Parathyroid adenoma (tissue), 2 donors: ENCODE measurements at regions not wholly inside any gene's neighbourhood (a gene's known extent, or its start where the extent isn't known, plus 50 kb on each side); places are given as distances from the start of the nearest gene placed in this dataset.

ENCODE experiments used
- H2AFZ ChIP-seq: fragments of 300-600 bp; sonication (generic); one replicate; pipeline ENCODE4 v1.7.0; 2017; ENCODE audit warnings: antibody characterized with exemption, mild to moderate bottlenecking
- H3K27ac ChIP-seq: fragments of 300-600 bp; sonication (generic); one replicate; pipeline ENCODE4 v1.7.0; 2017
- H3K27me3 ChIP-seq: fragments of 300-600 bp; sonication (generic); one replicate; pipeline ENCODE4 v1.7.0; 2017; ENCODE audit warnings: low read length; ENCODE audit not compliant: control insufficient read depth, insufficient read depth
- H3K36me3 ChIP-seq: fragments of 300-600 bp; sonication (generic); one replicate; pipeline ENCODE4 v1.7.0; 2017; ENCODE audit warnings: low read length; ENCODE audit not compliant: control insufficient read depth, insufficient read depth
- H3K4me1 ChIP-seq: fragments of 300-600 bp; sonication (generic); one replicate; pipeline ENCODE4 v1.7.0; 2017; ENCODE audit warnings: control low read depth
- H3K4me2 ChIP-seq: fragments of 300-600 bp; sonication (generic); one replicate; pipeline ENCODE4 v1.7.0; 2017; ENCODE audit warnings: low read length
- H3K4me3 ChIP-seq: fragments of 300-600 bp; sonication (generic); one replicate; pipeline ENCODE4 v1.7.0; 2017; ENCODE audit warnings: low read depth, low read length
- H3K79me2 ChIP-seq: fragments of 300-600 bp; sonication (generic); one replicate; pipeline ENCODE4 v1.7.0; 2017; ENCODE audit warnings: control low read depth
- H3K9ac ChIP-seq: fragments of 300-600 bp; sonication (generic); one replicate; pipeline ENCODE4 v1.7.0; 2017; ENCODE audit warnings: mild to moderate bottlenecking
- H3K9me3 ChIP-seq: fragments of 300-600 bp; sonication (generic); one replicate; pipeline ENCODE4 v1.7.0; 2017; ENCODE audit warnings: low read length; ENCODE audit not compliant: control insufficient read depth
- TF ChIP-seq, protein P1 (sequence below): fragments of 300-600 bp; sonication (generic); IDR thresholded peaks from one replicate; pipeline ENCODE4 v1.7.0; 2017; ENCODE audit warnings: antibody characterized with exemption, mild to moderate bottlenecking
- donor health status: primary hyperparathyroidism.

GRCh38 chr6:871503-871902 is 178.6 kb upstream of the EXOC2 start:
- Histone ChIP-seq H3K9me3 (no peaks in the 10 kb centered on the region), H3K4me3 (no peak overlapping the region), H3K4me1 (no peaks in the 10 kb centered on the region), H3K27me3 (no peaks in the 10 kb centered on the region), H3K9ac (no peak overlapping the region), H3K27ac (no peak overlapping the region), H3K36me3 (no peaks in the 10 kb centered on the region), H2AFZ (no peak overlapping the region), H3K79me2 (no peaks in the 10 kb centered on the region), H3K4me2 (no peak overlapping the region)
- TF ChIP-seq, protein P1, sequence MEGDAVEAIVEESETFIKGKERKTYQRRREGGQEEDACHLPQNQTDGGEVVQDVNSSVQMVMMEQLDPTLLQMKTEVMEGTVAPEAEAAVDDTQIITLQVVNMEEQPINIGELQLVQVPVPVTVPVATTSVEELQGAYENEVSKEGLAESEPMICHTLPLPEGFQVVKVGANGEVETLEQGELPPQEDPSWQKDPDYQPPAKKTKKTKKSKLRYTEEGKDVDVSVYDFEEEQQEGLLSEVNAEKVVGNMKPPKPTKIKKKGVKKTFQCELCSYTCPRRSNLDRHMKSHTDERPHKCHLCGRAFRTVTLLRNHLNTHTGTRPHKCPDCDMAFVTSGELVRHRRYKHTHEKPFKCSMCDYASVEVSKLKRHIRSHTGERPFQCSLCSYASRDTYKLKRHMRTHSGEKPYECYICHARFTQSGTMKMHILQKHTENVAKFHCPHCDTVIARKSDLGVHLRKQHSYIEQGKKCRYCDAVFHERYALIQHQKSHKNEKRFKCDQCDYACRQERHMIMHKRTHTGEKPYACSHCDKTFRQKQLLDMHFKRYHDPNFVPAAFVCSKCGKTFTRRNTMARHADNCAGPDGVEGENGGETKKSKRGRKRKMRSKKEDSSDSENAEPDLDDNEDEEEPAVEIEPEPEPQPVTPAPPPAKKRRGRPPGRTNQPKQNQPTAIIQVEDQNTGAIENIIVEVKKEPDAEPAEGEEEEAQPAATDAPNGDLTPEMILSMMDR = no peak

DNA sequence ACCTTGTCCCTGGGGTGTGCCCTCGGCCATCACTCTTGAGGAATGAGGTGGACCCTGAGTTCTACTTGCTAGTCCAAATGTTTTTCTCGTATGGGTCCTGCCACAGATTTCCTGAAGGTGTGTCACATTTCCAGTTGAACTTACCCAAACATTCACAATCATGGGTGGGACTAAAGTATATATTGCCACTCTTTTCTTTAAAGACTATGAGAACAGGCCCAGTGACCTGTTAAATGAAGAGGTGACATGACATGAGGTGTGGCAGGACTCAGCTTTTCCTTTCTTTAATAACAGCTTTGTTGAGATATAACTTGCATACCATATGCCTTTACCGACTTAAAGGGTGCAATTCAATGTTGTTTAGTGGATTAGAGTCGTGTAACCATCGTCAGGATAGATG is 177.2 kb upstream of the EXOC2 start:
- Histone ChIP-seq H3K4me1 (no peaks in the 10 kb centered on the region), H3K9ac (no peak overlapping the region), H3K27ac (no peak overlapping the region), H3K27me3 (no peaks in the 10 kb centered on the region), H3K79me2 (no peaks in the 10 kb centered on the region), H3K4me2 (no peak overlapping the region), H3K36me3 (no peaks in the 10 kb centered on the region), H3K4me3 (no peak overlapping the region), H3K9me3 (no peaks in the 10 kb centered on the region), H2AFZ (no peak overlapping the region)
- TF ChIP-seq, protein P1 = no peak

- H3K4me3 ChIP-seq = no peak overlapping the region
- no peak overlapping the region for H3K9ac ChIP-seq
- H3K4me1 ChIP-seq = no peaks in the 10 kb centered on the region
- no peaks in the 10 kb centered on the region for H3K36me3 ChIP-seq
- no peak overlapping the region for H3K4me2 ChIP-seq
- no peaks in the 10 kb centered on the region for H3K27me3 ChIP-seq
- TF ChIP-seq, protein P1 = no peak
- H2AFZ ChIP-seq = no peak overlapping the region
- H3K79me2 ChIP-seq = no peaks in the 10 kb centered on the region
- no peak overlapping the region for H3K27ac ChIP-seq
- H3K9me3 ChIP-seq = no peaks in the 10 kb centered on the region
Measured at GRCh38 chr6:868201-868600, 175.3 kb upstream of the EXOC2 start.

GRCh38 chr6:867378-867777 is 174.4 kb upstream of the EXOC2 start:
- Histone ChIP-seq H3K4me3 (no peak overlapping the region), H2AFZ (no peak overlapping the region), H3K79me2 (no peaks in the 10 kb centered on the region), H3K9me3 (no peaks in the 10 kb centered on the region), H3K9ac (no peak overlapping the region), H3K27ac (no peak overlapping the region), H3K27me3 (no peaks in the 10 kb centered on the region), H3K4me1 (no peaks in the 10 kb centered on the region), H3K36me3 (no peaks in the 10 kb centered on the region), H3K4me2 (no peak overlapping the region)
- TF ChIP-seq, protein P1 = no peak

GRCh38 chr6:866316-866715 is 173.4 kb upstream of the EXOC2 start:
- H3K9ac ChIP-seq = no peak overlapping the region
- no peak overlapping the region for H2AFZ ChIP-seq
- TF ChIP-seq, protein P1 = no peak
- no peaks in the 10 kb centered on the region for H3K4me1 ChIP-seq
- no peaks in the 10 kb centered on the region for H3K79me2 ChIP-seq
- H3K27me3 ChIP-seq = no peaks in the 10 kb centered on the region
- no peak overlapping the region for H3K4me3 ChIP-seq
- no peaks in the 10 kb centered on the region for H3K9me3 ChIP-seq
- no peak overlapping the region for H3K27ac ChIP-seq
- H3K4me2 ChIP-seq = no peak overlapping the region
- no peaks in the 10 kb centered on the region for H3K36me3 ChIP-seq
